ENCODE measurements at regions not wholly inside any gene's neighbourhood (a gene's known extent, or its start where the extent isn't known, plus 50 kb on each side); places are given as distances from the start of the nearest gene placed in this dataset.

DNA sequence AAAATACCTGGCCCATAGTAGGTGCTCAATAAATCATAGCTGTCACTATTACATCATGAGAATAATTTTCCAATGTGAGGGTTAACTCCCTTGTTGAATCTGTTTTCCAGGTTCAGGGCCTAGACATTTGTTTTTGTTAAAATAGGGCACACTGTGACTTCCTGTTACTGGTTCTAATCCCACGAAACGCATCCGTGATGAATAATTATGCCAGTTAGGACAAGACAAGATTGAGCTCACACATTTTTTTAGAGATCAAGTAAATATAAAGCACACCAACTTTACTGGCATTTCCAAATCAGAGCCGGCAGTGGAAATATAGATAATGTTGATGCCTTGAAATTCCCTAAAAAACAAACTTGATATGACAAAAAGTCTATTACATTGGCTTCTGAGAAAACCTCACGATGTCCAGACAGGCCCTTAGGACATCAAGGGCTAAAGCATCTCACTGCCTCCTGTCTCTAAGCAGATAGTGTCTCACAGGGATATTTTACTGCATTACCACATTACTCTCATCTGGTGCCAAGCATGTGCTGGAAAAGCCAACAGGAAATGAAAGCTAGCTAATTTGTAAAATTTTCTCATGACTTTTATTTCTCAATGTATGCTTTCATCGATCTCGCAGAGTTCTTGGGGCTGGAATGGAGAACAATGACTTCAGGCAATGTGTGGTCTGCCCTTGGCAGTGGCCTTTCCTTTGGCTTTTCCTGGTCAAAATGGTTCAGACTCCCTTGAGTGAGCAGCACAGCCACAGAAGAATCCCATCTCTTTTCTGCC is 414.3 kb upstream of the PAPPA start:
- Histone ChIP-seq H4K20me1 (ENCODE audit: insufficient read depth, low read length) (no peaks in the 10 kb centered on the region), H3K4me2 (ENCODE audit: insufficient read depth, low read length) (no peak overlapping the region), H3K4me3 (ENCODE audit: low read depth in 1 of 2, low read length in 2 of 2) (no peak overlapping the region), H2AFZ (ENCODE audit: low read depth, low read length) (no peak overlapping the region), H3K27ac (ENCODE audit: low read length) (no peak overlapping the region), H3K9ac (ENCODE audit: low read depth, low read length) (no peak overlapping the region), H3K27me3 (ENCODE audit: insufficient read depth, low read length, poor library complexity) (no peaks in the 10 kb centered on the region), H3K36me3 (ENCODE audit: insufficient read depth, low read length) (no peaks in the 10 kb centered on the region), H3K9me3 (ENCODE audit: insufficient read depth, low read length, severe bottlenecking) (no peaks in the 10 kb centered on the region), H3K4me1 (ENCODE audit: insufficient read depth, low read length) (no peaks in the 10 kb centered on the region), H3K79me2 (ENCODE audit: insufficient read depth, low read length) (no peaks in the 10 kb centered on the region)
- TF ChIP-seq, protein P1, sequence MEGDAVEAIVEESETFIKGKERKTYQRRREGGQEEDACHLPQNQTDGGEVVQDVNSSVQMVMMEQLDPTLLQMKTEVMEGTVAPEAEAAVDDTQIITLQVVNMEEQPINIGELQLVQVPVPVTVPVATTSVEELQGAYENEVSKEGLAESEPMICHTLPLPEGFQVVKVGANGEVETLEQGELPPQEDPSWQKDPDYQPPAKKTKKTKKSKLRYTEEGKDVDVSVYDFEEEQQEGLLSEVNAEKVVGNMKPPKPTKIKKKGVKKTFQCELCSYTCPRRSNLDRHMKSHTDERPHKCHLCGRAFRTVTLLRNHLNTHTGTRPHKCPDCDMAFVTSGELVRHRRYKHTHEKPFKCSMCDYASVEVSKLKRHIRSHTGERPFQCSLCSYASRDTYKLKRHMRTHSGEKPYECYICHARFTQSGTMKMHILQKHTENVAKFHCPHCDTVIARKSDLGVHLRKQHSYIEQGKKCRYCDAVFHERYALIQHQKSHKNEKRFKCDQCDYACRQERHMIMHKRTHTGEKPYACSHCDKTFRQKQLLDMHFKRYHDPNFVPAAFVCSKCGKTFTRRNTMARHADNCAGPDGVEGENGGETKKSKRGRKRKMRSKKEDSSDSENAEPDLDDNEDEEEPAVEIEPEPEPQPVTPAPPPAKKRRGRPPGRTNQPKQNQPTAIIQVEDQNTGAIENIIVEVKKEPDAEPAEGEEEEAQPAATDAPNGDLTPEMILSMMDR (IDR thresholded peaks at IDR 0.05; ENCODE audit: borderline replicate concordance, extremely low read depth, low read length, poor library complexity, severe bottlenecking): no peak
- no peak for TF ChIP-seq EZH2 (IDR thresholded peaks at IDR 0.05; ENCODE audit: borderline replicate concordance, low read depth, low read length, severe bottlenecking)
- DNase-seq (no peak), ATAC-seq (ENCODE audit: insufficient read depth, low read depth) (no peak)

DNA sequence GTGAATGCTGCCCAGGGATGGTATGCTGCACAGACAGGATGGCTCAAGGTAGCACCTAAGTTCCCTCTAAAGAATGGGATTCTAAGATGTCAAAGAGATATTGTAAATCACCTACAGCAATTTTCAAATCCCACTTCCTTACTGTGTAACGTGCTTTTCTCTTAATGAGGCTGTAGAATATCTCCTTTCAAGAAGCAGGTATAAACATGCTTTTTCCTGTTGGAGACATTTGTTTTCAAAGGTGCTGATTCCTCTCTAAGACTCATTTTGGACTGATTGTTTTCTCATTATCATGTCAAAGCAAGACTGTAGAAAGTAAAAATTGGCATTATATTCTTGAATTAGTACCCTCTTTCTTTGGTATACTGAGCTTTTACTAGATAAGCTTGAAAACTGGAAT is 412.6 kb upstream of the PAPPA start:
- no peak for ATAC-seq (ENCODE audit: insufficient read depth, low read depth)
- H3K9me3 ChIP-seq (ENCODE audit: insufficient read depth, low read length, severe bottlenecking): no peaks in the 10 kb centered on the region
- H3K36me3 ChIP-seq (ENCODE audit: insufficient read depth, low read length): no peaks in the 10 kb centered on the region
- H4K20me1 ChIP-seq (ENCODE audit: insufficient read depth, low read length): no peaks in the 10 kb centered on the region
- no peak for DNase-seq
- TF ChIP-seq EZH2 (IDR thresholded peaks at IDR 0.05; ENCODE audit: borderline replicate concordance, low read depth, low read length, severe bottlenecking): no peak
- TF ChIP-seq, protein P1 (IDR thresholded peaks at IDR 0.05; ENCODE audit: borderline replicate concordance, extremely low read depth, low read length, poor library complexity, severe bottlenecking): no peak
- no peak overlapping the region for H2AFZ ChIP-seq (ENCODE audit: low read depth, low read length)
- no peak overlapping the region for H3K27ac ChIP-seq (ENCODE audit: low read length)
- no peak overlapping the region for H3K4me3 ChIP-seq (ENCODE audit: low read depth in 1 of 2, low read length in 2 of 2)
- no peak overlapping the region for H3K4me2 ChIP-seq (ENCODE audit: insufficient read depth, low read length)
- no peaks in the 10 kb centered on the region for H3K27me3 ChIP-seq (ENCODE audit: insufficient read depth, low read length, poor library complexity)
- H3K79me2 ChIP-seq (ENCODE audit: insufficient read depth, low read length): no peaks in the 10 kb centered on the region
- no peak overlapping the region for H3K9ac ChIP-seq (ENCODE audit: low read depth, low read length)
- H3K4me1 ChIP-seq (ENCODE audit: insufficient read depth, low read length): no peaks in the 10 kb centered on the region

DNA sequence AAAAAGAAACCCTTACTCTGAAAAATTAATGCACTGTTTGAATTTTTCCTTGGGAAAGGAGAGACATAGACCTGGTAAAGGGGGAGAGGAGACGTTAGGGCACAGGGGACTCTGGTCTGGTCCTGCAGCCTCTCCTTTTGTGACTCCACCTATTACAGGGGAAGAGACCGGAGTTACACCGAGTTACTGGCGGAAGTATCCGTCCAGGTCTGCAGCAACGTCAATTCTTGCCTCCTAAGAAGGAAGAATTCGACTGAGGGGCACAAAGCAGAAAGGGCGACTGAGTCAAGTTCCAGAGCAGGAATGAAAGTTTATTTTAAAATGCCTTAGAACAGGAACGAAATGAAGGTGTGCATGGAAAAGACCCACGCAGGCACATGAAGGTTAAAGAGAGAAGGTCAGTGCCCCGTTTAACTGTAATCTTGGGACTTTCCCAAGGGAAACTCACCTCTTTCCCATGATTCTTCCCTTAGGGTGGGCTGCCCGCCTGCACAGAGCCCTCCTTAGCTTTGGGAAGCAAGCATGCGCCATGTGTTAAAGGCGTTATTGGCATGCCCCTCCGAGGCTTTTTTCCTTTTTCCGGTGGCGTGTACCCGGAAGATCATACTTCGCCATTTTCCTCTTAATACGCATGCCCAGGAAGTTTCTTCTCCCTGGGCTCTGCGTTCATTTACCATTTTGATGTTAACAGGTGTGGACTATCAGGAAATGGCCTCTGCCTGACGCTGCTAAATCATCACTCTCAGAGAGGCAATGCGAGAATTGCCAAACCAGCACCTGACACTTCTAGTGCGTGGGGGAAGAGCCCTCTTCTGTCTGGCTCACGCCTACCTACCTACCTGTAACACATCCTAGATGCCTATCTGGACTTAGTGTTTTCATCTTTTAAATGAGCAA is 409.6 kb upstream of the PAPPA start:
- no peaks in the 10 kb centered on the region for H3K4me1 ChIP-seq (ENCODE audit: insufficient read depth, low read length)
- H3K27me3 ChIP-seq (ENCODE audit: insufficient read depth, low read length, poor library complexity): no peaks in the 10 kb centered on the region
- TF ChIP-seq EZH2 (IDR thresholded peaks at IDR 0.05; ENCODE audit: borderline replicate concordance, low read depth, low read length, severe bottlenecking): no peak
- TF ChIP-seq, protein P1 (IDR thresholded peaks at IDR 0.05; ENCODE audit: borderline replicate concordance, extremely low read depth, low read length, poor library complexity, severe bottlenecking): no peak
- H3K79me2 ChIP-seq (ENCODE audit: insufficient read depth, low read length): no peaks in the 10 kb centered on the region
- no peak overlapping the region for H3K9ac ChIP-seq (ENCODE audit: low read depth, low read length)
- no peak overlapping the region for H3K4me2 ChIP-seq (ENCODE audit: insufficient read depth, low read length)
- no peaks in the 10 kb centered on the region for H4K20me1 ChIP-seq (ENCODE audit: insufficient read depth, low read length)
- H3K27ac ChIP-seq (ENCODE audit: low read length): no peak overlapping the region
- no peaks in the 10 kb centered on the region for H3K36me3 ChIP-seq (ENCODE audit: insufficient read depth, low read length)
- no peak overlapping the region for H2AFZ ChIP-seq (ENCODE audit: low read depth, low read length)
- ATAC-seq (ENCODE audit: insufficient read depth, low read depth): no peak
- no peak overlapping the region for H3K4me3 ChIP-seq (ENCODE audit: low read depth in 1 of 2, low read length in 2 of 2)
- DNase-seq: no peak
- H3K9me3 ChIP-seq (ENCODE audit: insufficient read depth, low read length, severe bottlenecking): no peaks in the 10 kb centered on the region

Measured in DND-41 (cell line).